ENCODE measurements at regions not wholly inside any gene's neighbourhood (a gene's known extent, or its start where the extent isn't known, plus 50 kb on each side); places are given as distances from the start of the nearest gene placed in this dataset.
A peak's percentile ranks its signal among the peaks of the same experiment; 100 is the strongest.

DNA sequence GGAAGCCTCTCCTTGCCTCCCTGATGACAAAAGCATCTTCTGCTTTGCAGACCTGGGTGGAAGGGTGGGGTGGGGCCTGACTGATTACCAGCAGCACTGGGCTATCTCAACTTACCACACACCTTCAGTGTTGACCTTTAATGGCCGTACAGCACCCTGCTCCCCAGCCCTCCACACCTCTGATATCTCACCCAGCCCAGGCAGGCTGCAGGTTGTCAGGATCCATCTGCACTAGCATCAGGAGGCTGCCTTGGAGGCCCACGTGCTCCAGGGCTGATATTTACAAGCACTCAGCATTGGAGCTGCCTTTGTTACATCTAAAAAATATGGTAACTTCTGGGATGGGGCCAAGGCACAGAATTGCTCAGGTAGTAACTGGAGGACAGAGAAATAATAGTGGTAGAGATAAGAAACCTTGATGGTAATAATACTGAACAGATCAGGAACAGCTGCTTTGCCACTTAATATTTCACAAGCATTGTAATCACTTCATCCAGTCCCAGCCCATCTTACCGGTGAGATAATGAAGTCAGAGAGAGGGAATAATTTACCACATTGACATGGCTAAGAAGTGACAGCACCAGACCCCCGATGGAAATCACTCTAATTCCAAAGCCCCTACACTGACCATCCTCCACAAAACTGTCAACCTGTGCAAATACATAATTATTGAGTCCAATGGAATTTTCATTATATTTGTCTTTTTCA lies 125.2 kb upstream of the RFLNA start (continued):
- peak; percentile 93 for TF ChIP-seq TAL1 (IDR thresholded peaks at IDR 0.05)
- TF ChIP-seq CAMTA2 (CRISPR knock-in tag; conservative IDR thresholded peaks at IDR 0.05): no peak
- no peak for TF ChIP-seq NFE2L1 (tag; IDR thresholded peaks at IDR 0.05; ENCODE audit: borderline replicate concordance, low read depth)
- TF ChIP-seq, protein P1, sequence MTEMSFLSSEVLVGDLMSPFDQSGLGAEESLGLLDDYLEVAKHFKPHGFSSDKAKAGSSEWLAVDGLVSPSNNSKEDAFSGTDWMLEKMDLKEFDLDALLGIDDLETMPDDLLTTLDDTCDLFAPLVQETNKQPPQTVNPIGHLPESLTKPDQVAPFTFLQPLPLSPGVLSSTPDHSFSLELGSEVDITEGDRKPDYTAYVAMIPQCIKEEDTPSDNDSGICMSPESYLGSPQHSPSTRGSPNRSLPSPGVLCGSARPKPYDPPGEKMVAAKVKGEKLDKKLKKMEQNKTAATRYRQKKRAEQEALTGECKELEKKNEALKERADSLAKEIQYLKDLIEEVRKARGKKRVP (CRISPR knock-in tag; IDR thresholded peaks at IDR 0.05): no peak
- TF ChIP-seq, protein P2, sequence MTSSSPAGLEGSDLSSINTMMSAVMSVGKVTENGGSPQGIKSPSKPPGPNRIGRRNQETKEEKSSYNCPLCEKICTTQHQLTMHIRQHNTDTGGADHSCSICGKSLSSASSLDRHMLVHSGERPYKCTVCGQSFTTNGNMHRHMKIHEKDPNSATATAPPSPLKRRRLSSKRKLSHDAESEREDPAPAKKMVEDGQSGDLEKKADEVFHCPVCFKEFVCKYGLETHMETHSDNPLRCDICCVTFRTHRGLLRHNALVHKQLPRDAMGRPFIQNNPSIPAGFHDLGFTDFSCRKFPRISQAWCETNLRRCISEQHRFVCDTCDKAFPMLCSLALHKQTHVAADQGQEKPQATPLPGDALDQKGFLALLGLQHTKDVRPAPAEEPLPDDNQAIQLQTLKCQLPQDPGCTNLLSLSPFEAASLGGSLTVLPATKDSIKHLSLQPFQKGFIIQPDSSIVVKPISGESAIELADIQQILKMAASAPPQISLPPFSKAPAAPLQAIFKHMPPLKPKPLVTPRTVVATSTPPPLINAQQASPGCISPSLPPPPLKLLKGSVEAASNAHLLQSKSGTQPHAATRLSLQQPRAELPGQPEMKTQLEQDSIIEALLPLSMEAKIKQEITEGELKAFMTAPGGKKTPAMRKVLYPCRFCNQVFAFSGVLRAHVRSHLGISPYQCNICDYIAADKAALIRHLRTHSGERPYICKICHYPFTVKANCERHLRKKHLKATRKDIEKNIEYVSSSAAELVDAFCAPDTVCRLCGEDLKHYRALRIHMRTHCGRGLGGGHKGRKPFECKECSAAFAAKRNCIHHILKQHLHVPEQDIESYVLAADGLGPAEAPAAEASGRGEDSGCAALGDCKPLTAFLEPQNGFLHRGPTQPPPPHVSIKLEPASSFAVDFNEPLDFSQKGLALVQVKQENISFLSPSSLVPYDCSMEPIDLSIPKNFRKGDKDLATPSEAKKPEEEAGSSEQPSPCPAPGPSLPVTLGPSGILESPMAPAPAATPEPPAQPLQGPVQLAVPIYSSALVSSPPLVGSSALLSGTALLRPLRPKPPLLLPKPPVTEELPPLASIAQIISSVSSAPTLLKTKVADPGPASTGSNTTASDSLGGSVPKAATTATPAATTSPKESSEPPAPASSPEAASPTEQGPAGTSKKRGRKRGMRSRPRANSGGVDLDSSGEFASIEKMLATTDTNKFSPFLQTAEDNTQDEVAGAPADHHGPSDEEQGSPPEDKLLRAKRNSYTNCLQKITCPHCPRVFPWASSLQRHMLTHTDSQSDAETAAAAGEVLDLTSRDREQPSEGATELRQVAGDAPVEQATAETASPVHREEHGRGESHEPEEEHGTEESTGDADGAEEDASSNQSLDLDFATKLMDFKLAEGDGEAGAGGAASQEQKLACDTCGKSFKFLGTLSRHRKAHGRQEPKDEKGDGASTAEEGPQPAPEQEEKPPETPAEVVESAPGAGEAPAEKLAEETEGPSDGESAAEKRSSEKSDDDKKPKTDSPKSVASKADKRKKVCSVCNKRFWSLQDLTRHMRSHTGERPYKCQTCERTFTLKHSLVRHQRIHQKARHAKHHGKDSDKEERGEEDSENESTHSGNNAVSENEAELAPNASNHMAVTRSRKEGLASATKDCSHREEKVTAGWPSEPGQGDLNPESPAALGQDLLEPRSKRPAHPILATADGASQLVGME (CRISPR knock-in tag; IDR thresholded peaks at IDR 0.05): no peak
- TF ChIP-seq CBX2 (IDR thresholded peaks at IDR 0.05; ENCODE audit: insufficient read depth, low read length, poor library complexity, severe bottlenecking): no peak
- TF ChIP-seq, protein P3, sequence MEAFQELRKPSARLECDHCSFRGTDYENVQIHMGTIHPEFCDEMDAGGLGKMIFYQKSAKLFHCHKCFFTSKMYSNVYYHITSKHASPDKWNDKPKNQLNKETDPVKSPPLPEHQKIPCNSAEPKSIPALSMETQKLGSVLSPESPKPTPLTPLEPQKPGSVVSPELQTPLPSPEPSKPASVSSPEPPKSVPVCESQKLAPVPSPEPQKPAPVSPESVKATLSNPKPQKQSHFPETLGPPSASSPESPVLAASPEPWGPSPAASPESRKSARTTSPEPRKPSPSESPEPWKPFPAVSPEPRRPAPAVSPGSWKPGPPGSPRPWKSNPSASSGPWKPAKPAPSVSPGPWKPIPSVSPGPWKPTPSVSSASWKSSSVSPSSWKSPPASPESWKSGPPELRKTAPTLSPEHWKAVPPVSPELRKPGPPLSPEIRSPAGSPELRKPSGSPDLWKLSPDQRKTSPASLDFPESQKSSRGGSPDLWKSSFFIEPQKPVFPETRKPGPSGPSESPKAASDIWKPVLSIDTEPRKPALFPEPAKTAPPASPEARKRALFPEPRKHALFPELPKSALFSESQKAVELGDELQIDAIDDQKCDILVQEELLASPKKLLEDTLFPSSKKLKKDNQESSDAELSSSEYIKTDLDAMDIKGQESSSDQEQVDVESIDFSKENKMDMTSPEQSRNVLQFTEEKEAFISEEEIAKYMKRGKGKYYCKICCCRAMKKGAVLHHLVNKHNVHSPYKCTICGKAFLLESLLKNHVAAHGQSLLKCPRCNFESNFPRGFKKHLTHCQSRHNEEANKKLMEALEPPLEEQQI (IDR thresholded peaks at IDR 0.05): 0 out of 2 replicates have a peak, but pooled peaks have one; percentile 13
- no peak for TF ChIP-seq MAZ (CRISPR knock-in tag; conservative IDR thresholded peaks at IDR 0.05 in 1 of 2, IDR thresholded peaks at IDR 0.05 in 1 of 2)
- TF ChIP-seq, protein P4, sequence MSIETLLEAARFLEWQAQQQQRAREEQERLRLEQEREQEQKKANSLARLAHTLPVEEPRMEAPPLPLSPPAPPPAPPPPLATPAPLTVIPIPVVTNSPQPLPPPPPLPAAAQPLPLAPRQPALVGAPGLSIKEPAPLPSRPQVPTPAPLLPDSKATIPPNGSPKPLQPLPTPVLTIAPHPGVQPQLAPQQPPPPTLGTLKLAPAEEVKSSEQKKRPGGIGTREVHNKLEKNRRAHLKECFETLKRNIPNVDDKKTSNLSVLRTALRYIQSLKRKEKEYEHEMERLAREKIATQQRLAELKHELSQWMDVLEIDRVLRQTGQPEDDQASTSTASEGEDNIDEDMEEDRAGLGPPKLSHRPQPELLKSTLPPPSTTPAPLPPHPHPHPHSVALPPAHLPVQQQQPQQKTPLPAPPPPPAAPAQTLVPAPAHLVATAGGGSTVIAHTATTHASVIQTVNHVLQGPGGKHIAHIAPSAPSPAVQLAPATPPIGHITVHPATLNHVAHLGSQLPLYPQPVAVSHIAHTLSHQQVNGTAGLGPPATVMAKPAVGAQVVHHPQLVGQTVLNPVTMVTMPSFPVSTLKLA (conservative IDR thresholded peaks at IDR 0.05): peak; percentile 47 to 69; a peak in 3 of 4 replicates
- TF ChIP-seq ZNF586 (CRISPR knock-in tag; conservative IDR thresholded peaks at IDR 0.05): no peak
- TF ChIP-seq ZNF197 (CRISPR knock-in tag; IDR thresholded peaks at IDR 0.05; ENCODE audit: low read depth): no peak
- TF ChIP-seq KDM4B (IDR thresholded peaks at IDR 0.05; ENCODE audit: borderline replicate concordance in 2 of 2, low read depth in 1 of 2): no peak
- TF ChIP-seq, protein P5, sequence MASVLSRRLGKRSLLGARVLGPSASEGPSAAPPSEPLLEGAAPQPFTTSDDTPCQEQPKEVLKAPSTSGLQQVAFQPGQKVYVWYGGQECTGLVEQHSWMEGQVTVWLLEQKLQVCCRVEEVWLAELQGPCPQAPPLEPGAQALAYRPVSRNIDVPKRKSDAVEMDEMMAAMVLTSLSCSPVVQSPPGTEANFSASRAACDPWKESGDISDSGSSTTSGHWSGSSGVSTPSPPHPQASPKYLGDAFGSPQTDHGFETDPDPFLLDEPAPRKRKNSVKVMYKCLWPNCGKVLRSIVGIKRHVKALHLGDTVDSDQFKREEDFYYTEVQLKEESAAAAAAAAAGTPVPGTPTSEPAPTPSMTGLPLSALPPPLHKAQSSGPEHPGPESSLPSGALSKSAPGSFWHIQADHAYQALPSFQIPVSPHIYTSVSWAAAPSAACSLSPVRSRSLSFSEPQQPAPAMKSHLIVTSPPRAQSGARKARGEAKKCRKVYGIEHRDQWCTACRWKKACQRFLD (CRISPR knock-in tag; IDR thresholded peaks at IDR 0.05): no peak
- no peak for TF ChIP-seq HNRNPK (IDR thresholded peaks at IDR 0.05; ENCODE audit: low read depth, low read length, poor library complexity, severe bottlenecking)
